MM.1S (cell line): ENCODE measurements at regions not wholly inside any gene's neighbourhood (a gene's known extent, or its start where the extent isn't known, plus 50 kb on each side); places are given as distances from the start of the nearest gene placed in this dataset.

Experiments used
- DNase-seq: peaks from one replicate; pipeline ENCODE4 v3.0.0-alpha.2; 2015
- H2AFZ ChIP-seq: fragments of 300-600 bp; sonication (generic); 2 replicates; pipeline ENCODE4 v1.6.0; 2016; ENCODE audit warnings: antibody characterized with exemption, low read length
- H3F3A ChIP-seq: fragments of 300-600 bp; sonication (generic); 2 replicates; pipeline ENCODE4 v1.6.1; 2016; ENCODE audit warnings: mild to moderate bottlenecking, antibody characterized with exemption, low read length, moderate library complexity, mixed read lengths; ENCODE audit not compliant: insufficient read depth
- H3K27ac ChIP-seq: fragments of 300-600 bp; sonication (generic); 2 replicates; pipeline ENCODE4 v1.5.1; 2016; ENCODE audit warnings: mild to moderate bottlenecking, low read length
- H3K27me3 ChIP-seq: fragments of 300-600 bp; sonication (generic); replicated peaks from 2 replicates; pipeline ENCODE4 v1.6.0; 2016; ENCODE audit warnings: low read length; ENCODE audit not compliant: insufficient read depth
- H3K36me3 ChIP-seq: fragments of 300-600 bp; sonication (generic); replicated peaks from 2 replicates; pipeline ENCODE4 v1.6.1; 2016; ENCODE audit warnings: mild to moderate bottlenecking, low read length, mixed read lengths; ENCODE audit not compliant: insufficient read depth
- H3K4me1 ChIP-seq: fragments of 300-600 bp; sonication (generic); 2 replicates; pipeline ENCODE4 v1.6.1; 2016; ENCODE audit warnings: low read length, mixed read lengths
- H3K4me2 ChIP-seq: fragments of 300-600 bp; sonication (generic); 2 replicates; pipeline ENCODE4 v1.6.0; 2016; ENCODE audit warnings: low read depth, low read length
- H3K4me3 ChIP-seq: fragments of 300-600 bp; sonication (generic); 2 replicates; pipeline ENCODE4 v1.5.1; 2016; ENCODE audit warnings: low read length, mixed read lengths
- H3K79me2 ChIP-seq: fragments of 300-600 bp; sonication (generic); 2 replicates; pipeline ENCODE4 v1.6.1; 2016; ENCODE audit warnings: mixed run types, low read length, mixed read lengths
- H3K9ac ChIP-seq: fragments of 300-600 bp; sonication (generic); 2 replicates; pipeline ENCODE4 v1.6.1; 2016; ENCODE audit warnings: low read length, mixed read lengths
- H3K9me2 ChIP-seq: fragments of 300-600 bp; sonication (generic); replicated peaks from 2 replicates; pipeline ENCODE4 v1.6.1; 2016; ENCODE audit warnings: mild to moderate bottlenecking, low read length, mixed read lengths; ENCODE audit not compliant: insufficient read depth
- H3K9me3 ChIP-seq: fragments of 300-600 bp; sonication (generic); replicated peaks from 2 replicates; pipeline ENCODE4 v1.6.1; 2016; ENCODE audit warnings: mild to moderate bottlenecking, low read length, mixed read lengths; ENCODE audit not compliant: insufficient read depth
- H4K20me1 ChIP-seq: fragments of 300-600 bp; sonication (generic); 2 replicates; pipeline ENCODE4 v1.6.1; 2016; ENCODE audit warnings: mild to moderate bottlenecking, low read length, moderate library complexity, mixed read lengths; ENCODE audit not compliant: insufficient read depth
- EZH2 ChIP-seq: fragments of 300-600 bp; sonication (generic); optimal IDR thresholded peaks from 2 replicates; pipeline ENCODE3; 2017; ENCODE audit warnings: low read depth, mild to moderate bottlenecking, antibody characterized with exemption, low read length, mixed read lengths
- EZH2phosphoT487 ChIP-seq: fragments of 300-600 bp; sonication (generic); IDR thresholded peaks from 2 replicates; pipeline ENCODE4 v1.6.1; 2018; ENCODE audit warnings: antibody characterized with exemption, low read length
- TF ChIP-seq, protein P1 (sequence below): fragments of 300-600 bp; sonication (generic); IDR thresholded peaks from 2 replicates; pipeline ENCODE4 v1.5.1; 2016; ENCODE audit warnings: antibody characterized with exemption, low read length, mixed read lengths

DNA sequence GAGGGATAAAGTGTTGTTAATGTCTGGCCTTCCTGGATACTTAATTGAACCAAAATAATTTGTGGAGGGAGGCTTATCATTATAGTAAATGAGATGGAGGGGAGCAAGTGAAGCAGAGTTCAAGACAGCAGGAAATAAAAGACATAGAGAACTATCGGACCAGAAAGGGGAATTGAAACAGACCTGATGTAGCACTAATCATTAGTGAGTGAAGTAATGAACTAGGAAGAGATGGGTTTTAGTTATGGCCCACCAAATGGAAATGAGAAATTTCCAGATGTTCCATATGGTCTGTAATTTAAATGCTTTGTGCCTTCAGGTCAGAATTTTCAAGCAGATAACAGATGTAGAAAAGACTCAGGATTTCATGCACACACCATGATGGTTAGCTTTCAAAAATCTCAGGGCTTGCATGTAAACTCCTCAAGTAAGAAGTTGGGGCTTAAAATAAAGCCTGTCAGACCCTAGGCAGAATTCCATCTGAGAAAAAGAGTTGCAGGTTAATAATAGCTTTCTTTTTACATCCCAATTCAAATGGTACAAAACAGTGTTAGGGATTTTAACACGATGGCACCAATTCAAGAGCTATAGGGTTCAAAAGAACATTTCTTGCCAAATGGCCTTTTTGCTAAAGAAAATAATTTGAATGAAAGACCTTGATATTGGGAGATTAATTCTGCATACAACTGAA lies 355.8 kb downstream of the FSCB start:
- Histone ChIP-seq H3K9ac (no peak overlapping the region), H3K4me3 (no peak overlapping the region), H3K27ac (no peak overlapping the region), H3K4me1 (no peaks in the 10 kb centered on the region), H3K4me2 (no peak overlapping the region), H3K9me2 (no peaks in the 10 kb centered on the region), H3K36me3 (no peaks in the 10 kb centered on the region), H2AFZ (no peak overlapping the region), H3K27me3 (no peaks in the 10 kb centered on the region), H3F3A (no peaks in the 10 kb centered on the region), H4K20me1 (no peaks in the 10 kb centered on the region), H3K79me2 (no peaks in the 10 kb centered on the region), H3K9me3 (no peaks in the 10 kb centered on the region)
- no peak for DNase-seq
- TF ChIP-seq, protein P1, sequence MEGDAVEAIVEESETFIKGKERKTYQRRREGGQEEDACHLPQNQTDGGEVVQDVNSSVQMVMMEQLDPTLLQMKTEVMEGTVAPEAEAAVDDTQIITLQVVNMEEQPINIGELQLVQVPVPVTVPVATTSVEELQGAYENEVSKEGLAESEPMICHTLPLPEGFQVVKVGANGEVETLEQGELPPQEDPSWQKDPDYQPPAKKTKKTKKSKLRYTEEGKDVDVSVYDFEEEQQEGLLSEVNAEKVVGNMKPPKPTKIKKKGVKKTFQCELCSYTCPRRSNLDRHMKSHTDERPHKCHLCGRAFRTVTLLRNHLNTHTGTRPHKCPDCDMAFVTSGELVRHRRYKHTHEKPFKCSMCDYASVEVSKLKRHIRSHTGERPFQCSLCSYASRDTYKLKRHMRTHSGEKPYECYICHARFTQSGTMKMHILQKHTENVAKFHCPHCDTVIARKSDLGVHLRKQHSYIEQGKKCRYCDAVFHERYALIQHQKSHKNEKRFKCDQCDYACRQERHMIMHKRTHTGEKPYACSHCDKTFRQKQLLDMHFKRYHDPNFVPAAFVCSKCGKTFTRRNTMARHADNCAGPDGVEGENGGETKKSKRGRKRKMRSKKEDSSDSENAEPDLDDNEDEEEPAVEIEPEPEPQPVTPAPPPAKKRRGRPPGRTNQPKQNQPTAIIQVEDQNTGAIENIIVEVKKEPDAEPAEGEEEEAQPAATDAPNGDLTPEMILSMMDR = no peak
- no peak for TF ChIP-seq EZH2phosphoT487
- no peak for TF ChIP-seq EZH2

DNA sequence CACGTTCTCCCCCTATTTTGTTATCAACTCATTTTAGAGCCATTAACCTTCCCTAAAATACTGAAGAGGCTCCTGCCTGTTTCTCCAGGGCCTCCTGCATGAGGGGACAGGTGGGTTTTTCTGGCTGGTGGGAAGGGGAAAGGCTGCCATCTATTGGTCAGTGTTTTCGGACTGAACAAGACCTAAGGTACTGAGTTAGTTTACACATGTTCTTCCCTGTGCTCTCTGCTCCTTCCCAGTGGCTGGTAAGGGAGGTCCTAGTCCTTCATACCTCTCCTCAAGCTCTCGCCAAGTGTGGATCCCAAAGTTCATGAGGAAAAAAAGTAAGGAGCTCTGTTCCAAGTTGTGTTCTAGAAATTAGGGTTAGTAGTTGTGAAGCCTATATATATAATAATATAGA lies 357.5 kb downstream of the FSCB start:
- H3K27me3 ChIP-seq = no peaks in the 10 kb centered on the region
- no peak overlapping the region for H2AFZ ChIP-seq
- peak; percentile 12 for DNase-seq
- no peaks in the 10 kb centered on the region for H3K9me3 ChIP-seq
- H3K4me1 ChIP-seq = no peaks in the 10 kb centered on the region
- H3K79me2 ChIP-seq = no peaks in the 10 kb centered on the region
- H3K9ac ChIP-seq = no peak overlapping the region
- no peaks in the 10 kb centered on the region for H3F3A ChIP-seq
- TF ChIP-seq EZH2phosphoT487 = no peak
- TF ChIP-seq, protein P1 = peak; percentile 40
- no peaks in the 10 kb centered on the region for H3K9me2 ChIP-seq
- no peak overlapping the region for H3K4me2 ChIP-seq
- no peak overlapping the region for H3K4me3 ChIP-seq
- no peaks in the 10 kb centered on the region for H3K36me3 ChIP-seq
- H3K27ac ChIP-seq = no peak overlapping the region
- no peaks in the 10 kb centered on the region for H4K20me1 ChIP-seq

- Histone ChIP-seq H3K36me3 (no peaks in the 10 kb centered on the region), H3K4me3 (no peak overlapping the region), H3F3A (no peaks in the 10 kb centered on the region), H2AFZ (no peak overlapping the region), H3K27me3 (no peaks in the 10 kb centered on the region), H3K4me1 (no peaks in the 10 kb centered on the region), H3K79me2 (no peaks in the 10 kb centered on the region), H3K9me2 (no peaks in the 10 kb centered on the region), H3K4me2 (no peak overlapping the region), H3K9me3 (no peaks in the 10 kb centered on the region), H3K27ac (no peak overlapping the region), H3K9ac (no peak overlapping the region), H4K20me1 (no peaks in the 10 kb centered on the region)
- no peak for DNase-seq
- no peak for TF ChIP-seq EZH2
- no peak for TF ChIP-seq EZH2phosphoT487
- TF ChIP-seq, protein P1 = no peak
These were observed 365.1 kb downstream of the FSCB start for GRCh38 chr14:44142006-44142405.
